NCI-H1694 (cell line): ENCODE measurements at regions not wholly inside any gene's neighbourhood (a gene's known extent, or its start where the extent isn't known, plus 50 kb on each side); places are given as distances from the start of the nearest gene placed in this dataset.

Experiments used
- DNase-seq: peaks from one replicate; lab custom pipeline; 2025; lab: John Stamatoyannopoulos, UW

GRCh38 chr20:57027777-57028176 is 238.7 kb downstream of the BMP7 start:
- DNase-seq: no peak

GRCh38 chr20:57030611-57031600 is 235.5 kb downstream of the BMP7 start:
- no peak for DNase-seq

GRCh38 chr20:57031867-57032355 is 234.5 kb downstream of the BMP7 start:
- no peak for DNase-seq

- DNase-seq: no peak
These were observed 233.6 kb downstream of the BMP7 start for GRCh38 chr20:57032847-57033246.

- DNase-seq: no peak
These were observed 232.4 kb downstream of the BMP7 start for GRCh38 chr20:57034001-57034400.

GRCh38 chr20:57037689-57038088 is 228.8 kb downstream of the BMP7 start:
- DNase-seq: no peak

- no peak for DNase-seq
These were observed 227.6 kb downstream of the BMP7 start for GRCh38 chr20:57038608-57039440.

GRCh38 chr20:57040466-57040865 is 226.0 kb downstream of the BMP7 start:
- DNase-seq: no peak

- DNase-seq: no peak
These were observed 225.5 kb downstream of the BMP7 start for GRCh38 chr20:57040924-57041323.

GRCh38 chr20:57043091-57043490 is 223.3 kb downstream of the BMP7 start:
- no peak for DNase-seq

- no peak for DNase-seq
These were observed 222.7 kb downstream of the BMP7 start for GRCh38 chr20:57043669-57044268.

GRCh38 chr20:57047281-57048026 is 219.0 kb downstream of the BMP7 start:
- DNase-seq: no peak

- no peak for DNase-seq
These were observed 218.2 kb downstream of the BMP7 start for GRCh38 chr20:57048027-57048869.

- DNase-seq: no peak
These were observed 217.1 kb downstream of the BMP7 start for GRCh38 chr20:57049296-57049695.

- DNase-seq: no peak
These were observed 215.3 kb downstream of the BMP7 start for GRCh38 chr20:57051096-57051495.

- no peak for DNase-seq
These were observed 213.4 kb downstream of the BMP7 start for GRCh38 chr20:57053067-57053466.

GRCh38 chr20:57053793-57054552 is 212.5 kb downstream of the BMP7 start:
- DNase-seq: no peak

GRCh38 chr20:57055345-57055744 is 211.1 kb downstream of the BMP7 start:
- DNase-seq: no peak

GRCh38 chr20:57056651-57057050 is 209.8 kb downstream of the BMP7 start:
- DNase-seq: no peak

- DNase-seq: no peak
These were observed 207.3 kb downstream of the BMP7 start for GRCh38 chr20:57059055-57059596.
